HL-60 (cell line): ENCODE measurements at regions not wholly inside any gene's neighbourhood (a gene's known extent, or its start where the extent isn't known, plus 50 kb on each side); places are given as distances from the start of the nearest gene placed in this dataset.

Experiments used
- POLR2AphosphoS5 ChIP-seq: IDR thresholded peaks from 2 replicates; pipeline ENCODE4 v1.6.1; 2012; ENCODE audit warnings: low read depth
- TF ChIP-seq, protein P1 (sequence below): IDR thresholded peaks from one replicate; pipeline ENCODE4 v1.5.1; 2011; ENCODE audit warnings: low read length, control low read depth, inconsistent platforms; ENCODE audit not compliant: insufficient read depth

DNA sequence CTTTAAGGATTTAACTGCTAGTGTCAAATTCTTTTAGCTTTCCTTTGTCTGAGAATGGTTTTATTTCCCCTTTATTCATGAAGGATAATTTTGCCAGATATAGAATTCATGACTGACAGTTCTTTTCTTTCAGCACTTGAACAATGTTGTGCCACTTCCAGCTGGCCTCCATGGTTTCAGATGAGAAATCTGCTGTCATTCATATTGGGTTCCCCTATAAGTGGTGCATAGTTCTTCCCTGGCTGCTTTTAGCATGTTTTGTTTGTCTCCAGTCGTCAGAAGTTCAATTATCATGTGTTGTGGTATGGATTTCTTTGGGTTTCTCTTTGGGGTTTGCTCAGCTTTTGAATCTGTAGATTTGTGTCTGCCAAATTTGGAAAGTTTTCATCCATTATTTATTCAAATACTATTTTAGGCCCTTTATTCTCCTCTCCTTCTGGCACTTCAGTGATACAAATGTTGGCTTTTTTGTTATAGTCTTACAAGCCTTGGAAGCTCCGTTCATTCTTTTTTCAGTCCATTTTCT is 76.3 kb upstream of the TGM3 start:
- TF ChIP-seq, protein P1, sequence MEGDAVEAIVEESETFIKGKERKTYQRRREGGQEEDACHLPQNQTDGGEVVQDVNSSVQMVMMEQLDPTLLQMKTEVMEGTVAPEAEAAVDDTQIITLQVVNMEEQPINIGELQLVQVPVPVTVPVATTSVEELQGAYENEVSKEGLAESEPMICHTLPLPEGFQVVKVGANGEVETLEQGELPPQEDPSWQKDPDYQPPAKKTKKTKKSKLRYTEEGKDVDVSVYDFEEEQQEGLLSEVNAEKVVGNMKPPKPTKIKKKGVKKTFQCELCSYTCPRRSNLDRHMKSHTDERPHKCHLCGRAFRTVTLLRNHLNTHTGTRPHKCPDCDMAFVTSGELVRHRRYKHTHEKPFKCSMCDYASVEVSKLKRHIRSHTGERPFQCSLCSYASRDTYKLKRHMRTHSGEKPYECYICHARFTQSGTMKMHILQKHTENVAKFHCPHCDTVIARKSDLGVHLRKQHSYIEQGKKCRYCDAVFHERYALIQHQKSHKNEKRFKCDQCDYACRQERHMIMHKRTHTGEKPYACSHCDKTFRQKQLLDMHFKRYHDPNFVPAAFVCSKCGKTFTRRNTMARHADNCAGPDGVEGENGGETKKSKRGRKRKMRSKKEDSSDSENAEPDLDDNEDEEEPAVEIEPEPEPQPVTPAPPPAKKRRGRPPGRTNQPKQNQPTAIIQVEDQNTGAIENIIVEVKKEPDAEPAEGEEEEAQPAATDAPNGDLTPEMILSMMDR = no peak
- TF ChIP-seq POLR2AphosphoS5 = no peak
